GM12891 (cell line): ENCODE measurements at regions not wholly inside any gene's neighbourhood (a gene's known extent, or its start where the extent isn't known, plus 50 kb on each side); places are given as distances from the start of the nearest gene placed in this dataset.

ENCODE experiments used
- POLR2A ChIP-seq: IDR thresholded peaks from 2 replicates; pipeline ENCODE4 v1.6.1; 2011; ENCODE audit warnings: low read depth, low read length, control low read depth
- TAF1 ChIP-seq: IDR thresholded peaks from 2 replicates; pipeline ENCODE4 v1.6.1; 2011; ENCODE audit warnings: low read depth, low read length, control low read depth

- TF ChIP-seq POLR2A (no peak), TAF1 (no peak)
Observed at GRCh38 chr9:13734601-13735000, 455.1 kb upstream of the MPDZ start.
